HG02798 (cell line): ENCODE measurements at regions not wholly inside any gene's neighbourhood (a gene's known extent, or its start where the extent isn't known, plus 50 kb on each side); places are given as distances from the start of the nearest gene placed in this dataset.

Source experiments
- ATAC-seq: cut with Tn5 transposase; IDR thresholded peaks from one replicate; pipeline ENCODE4 v1.9.1; 2021; ENCODE audit warnings: mild to moderate bottlenecking; ENCODE audit not compliant: unreplicated experiment, poor library complexity

DNA sequence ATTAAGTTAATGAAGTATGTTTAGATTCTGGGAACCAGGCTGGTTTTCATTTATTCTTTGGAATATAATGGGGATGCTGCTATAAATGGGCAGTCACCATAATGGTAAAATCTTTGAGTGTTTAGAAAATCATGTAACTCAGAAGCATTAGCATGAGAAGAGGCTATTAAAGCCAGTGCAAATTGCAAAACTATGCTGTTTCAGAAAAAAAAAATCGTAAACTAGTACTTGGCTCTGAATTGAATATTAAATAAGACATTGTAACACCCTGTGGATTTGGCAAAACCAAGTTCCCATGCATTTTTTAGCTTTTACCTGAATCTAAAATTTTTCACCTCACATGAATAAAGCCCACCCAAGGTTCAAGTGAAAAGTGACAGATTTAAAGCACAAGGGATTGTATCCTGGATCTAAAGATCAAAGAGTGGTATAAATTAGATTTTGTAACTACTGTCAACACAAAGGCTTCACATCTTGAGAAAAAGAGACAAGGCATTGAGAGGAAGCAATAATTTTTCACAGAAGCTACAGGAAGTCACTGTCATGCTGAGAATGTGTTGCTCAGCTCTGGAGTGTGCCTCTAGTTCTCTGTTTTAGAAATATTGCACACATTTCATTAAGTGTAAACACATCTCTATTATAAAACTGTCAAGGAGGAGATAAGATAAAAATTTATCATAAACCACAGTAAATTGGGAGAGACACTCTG is 142.2 kb downstream of the ABCA8 start:
- no peak for ATAC-seq

DNA sequence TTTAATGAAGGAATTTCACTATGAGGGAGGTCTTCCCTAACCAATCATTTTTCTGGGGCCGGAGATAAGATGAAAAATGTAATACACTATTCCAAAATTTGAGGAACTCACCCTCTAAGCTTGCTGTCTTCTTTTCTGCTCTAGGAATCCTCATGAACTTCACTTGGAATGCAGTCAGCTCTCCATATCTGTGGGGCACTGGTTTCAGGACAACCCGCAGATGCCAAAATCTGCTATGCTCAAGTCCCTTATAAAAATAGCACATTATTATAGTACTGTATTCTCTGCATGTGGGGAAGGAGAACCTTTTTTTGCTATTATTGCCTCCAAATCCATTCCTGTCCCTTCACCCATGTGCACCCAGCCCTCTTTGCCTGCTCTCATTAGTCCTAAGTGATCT is 146.0 kb downstream of the ABCA8 start:
- no peak for ATAC-seq

DNA sequence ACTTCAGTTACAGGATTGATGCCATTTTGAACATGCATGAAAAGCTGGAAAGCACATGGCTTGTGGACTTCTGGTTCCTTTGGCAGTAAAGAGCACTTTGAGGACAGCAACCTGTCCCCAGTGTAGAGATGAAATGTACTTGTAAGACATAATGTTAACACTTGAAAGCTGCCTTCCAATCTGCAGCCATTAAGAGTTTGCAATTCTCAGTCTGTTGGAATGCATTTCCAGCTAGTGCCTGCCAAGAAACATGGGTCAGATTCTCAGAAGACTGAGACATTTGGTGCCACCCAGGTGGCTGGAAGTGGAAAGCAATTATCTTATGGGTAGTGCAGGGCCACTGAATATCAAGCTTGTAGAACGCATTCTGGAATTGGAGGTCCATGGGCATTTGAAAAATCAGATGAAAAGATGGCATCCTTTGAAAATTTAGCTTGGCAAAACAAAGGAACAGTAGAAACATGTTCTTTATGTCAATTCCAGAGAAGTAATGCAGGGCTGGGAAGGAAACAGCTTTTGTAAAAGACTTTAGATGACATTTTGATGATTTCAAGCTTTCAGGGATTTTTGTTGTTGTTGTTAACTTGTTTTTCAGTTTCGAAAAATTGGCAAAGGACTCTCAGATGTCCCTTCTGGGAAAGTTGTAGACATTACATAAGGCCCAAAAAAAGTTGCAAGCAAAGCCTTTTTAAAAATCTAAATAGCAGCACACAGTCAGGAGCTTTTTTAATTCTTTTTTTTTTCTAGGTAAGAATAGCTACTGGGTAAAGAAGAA is 147.0 kb downstream of the ABCA8 start:
- ATAC-seq: no peak

DNA sequence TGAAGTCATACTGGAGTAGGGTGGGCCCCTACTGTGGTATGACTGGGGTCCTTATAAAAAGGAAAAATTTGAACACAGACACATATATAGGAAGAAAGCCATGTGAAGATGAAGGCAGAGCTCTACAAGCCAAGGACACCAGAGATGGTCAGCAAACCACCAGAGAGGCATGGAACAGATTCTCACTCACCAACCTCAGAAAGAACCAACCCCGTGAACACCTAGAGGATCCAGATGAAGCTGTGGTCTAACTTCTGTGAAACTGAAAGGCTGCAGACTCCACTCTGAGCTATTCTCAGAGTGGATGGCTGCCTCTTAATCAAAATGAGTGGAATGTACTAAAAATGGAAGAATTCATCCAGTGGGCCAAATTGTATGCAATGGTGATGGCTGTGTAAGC is 149.6 kb downstream of the ABCA8 start:
- ATAC-seq: no peak

DNA sequence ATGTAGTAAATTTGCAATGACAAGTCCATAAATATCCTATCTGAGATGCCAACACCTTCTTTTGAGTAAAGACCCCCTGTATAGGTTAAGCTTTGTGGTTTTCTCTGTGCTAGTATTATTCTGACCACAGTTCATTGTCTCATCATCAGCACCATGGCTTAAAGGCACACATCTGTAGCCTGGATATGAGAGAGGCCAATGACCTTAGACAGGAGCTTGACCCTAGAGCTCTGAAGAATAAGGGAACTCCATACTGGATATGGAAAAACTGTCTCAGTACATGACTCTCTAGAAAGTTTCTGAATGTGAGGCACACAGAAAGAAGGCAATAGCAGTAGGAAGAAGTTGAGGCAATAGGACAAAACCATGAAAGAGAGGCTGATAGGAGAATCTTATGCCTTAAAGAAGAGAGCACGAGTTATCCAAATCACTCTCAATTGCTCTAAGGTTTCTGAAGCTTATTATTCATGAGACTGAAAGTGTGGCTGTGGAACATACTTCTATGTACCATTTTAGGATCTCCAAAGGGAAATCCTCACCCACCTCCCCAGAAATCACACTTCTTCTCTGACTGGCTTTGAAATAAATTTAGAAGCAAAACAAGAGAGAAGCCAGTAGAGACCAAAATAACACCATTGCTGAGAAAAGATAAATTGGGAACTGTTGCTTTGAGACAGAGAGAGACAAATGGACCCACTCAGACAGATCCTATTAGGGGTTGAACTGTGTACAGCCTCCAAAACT is 150.2 kb downstream of the ABCA8 start:
- no peak for ATAC-seq

DNA sequence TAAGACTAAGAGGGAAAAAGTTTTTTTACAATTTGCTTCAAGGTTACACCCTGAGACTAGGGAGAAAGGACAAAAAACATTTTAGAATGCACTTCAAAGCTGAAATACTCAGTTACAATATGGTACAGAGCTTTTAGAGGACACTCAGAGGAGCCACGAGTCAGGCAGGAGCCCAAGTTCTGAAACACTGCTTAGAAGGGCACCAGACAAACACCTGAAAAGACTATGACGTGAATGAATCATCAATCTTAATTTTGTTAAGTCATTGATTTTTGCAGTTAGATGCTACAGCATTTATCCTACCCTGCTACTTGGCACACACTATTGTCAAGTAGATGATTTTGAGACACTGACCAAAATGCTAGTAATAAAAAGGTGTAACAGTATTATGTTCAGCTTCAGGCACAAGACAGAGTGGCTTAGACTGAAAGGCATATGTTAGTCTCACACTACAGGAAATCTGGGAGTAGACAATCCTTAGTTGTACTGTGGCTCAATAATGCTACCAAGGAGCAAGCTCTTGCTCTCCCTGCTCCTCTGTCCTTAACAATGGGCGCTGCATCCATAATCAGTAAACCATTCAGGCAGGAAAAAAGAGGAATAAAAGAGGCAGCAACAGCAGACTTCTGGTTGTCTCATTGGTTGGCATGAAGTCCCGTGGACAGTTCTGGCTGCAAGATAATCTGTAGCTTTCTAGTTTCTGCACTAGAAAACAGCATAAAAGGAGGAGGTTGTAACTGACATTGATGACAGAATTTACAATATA is 151.8 kb downstream of the ABCA8 start:
- ATAC-seq: no peak

DNA sequence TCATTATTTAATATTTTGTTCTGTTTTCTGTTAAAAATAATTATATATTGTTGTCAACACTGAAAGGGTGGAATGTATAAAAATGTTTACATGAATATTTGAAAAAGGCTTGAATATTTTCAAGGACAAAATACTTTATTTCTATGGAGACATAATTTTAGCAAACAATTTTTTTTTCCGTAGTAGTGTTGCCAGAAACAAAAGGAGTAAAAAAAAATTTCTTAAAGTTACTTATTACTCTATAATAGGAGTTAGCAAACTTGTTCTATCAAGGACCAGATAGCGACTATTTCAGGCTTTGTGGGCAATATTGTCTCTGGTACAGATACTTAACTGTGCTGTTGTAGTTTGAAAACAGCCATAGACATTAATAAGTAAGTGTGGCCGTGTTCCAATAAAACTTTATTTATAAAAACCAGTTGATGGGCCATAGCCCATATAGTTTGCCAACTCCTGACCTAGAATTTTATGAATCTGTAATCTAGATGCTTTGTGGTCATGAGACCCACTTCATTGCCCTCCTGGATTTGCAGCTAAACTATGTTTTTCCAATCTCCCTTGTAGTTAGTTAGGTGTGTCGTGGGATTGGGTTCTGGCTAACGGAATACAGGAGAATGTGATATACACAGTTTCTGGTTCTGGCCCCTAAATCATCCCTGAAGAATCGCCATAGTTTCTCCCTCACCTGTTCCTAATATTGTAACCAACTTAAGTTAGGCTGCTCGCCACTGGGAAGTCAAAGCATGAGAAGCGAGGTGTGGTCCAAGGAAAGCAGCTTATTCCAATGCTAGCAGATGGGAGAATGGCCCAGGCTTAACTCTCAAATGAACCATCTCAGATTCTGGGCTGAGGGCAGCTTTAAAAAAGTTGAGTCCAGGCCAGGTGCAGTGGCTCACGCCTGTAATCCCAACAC is 153.6 kb downstream of the ABCA8 start:
- ATAC-seq: no peak

DNA sequence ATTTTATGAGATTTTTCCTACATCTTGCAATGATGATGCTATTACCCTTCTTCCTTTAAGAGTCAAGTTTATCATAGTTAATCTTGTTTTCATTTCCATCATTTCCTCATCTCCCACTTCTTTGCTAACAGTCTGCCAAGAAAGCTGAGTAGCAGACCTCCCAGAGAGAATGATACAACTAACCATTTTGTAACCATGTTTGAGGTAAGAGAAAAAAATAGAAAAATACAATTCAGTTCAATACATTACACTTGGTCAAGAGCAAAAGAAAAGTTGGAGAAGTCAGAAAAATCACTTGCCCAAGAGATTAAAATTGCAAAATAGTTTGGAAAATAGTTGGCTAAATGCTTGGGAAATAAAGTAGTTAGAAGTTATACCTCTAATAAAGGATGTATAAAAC is 154.4 kb downstream of the ABCA8 start:
- no peak for ATAC-seq

DNA sequence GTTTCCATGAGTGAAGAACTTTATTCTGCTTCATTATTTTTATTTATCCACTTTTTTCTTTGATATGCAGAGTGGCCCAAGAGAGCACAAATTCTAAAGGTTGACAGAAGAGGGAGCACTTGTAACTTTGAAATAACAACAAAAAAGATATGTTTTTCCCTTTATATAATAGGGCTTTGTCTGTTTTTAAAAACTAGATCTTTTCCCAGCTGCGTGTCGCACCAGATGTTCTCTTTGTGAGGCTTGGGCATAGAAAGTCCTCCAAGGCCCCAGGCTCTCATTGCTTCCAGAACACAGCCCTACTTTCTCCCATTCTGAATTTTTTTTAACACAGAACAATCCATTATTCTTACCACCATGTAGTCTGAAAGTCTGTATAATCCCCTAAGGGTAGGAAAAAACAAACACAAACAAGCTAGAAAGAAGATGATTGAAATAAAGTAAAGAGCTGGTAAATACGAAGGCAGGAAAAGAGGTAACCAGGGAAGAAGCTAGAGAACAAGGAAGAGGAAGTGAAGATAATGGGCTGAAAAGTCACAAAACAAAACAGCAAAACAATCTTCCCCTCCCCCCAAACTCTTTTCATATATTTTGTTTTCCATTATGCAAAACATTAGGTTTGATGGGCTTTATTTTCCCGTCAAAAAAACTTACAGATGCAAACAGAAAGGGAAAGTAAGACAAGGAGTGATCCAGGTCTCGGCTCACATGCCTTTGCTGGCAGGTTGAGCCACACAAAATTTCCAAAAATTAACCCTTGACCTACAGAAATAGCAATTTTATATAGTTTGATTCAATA is 160.4 kb downstream of the ABCA8 start:
- no peak for ATAC-seq

DNA sequence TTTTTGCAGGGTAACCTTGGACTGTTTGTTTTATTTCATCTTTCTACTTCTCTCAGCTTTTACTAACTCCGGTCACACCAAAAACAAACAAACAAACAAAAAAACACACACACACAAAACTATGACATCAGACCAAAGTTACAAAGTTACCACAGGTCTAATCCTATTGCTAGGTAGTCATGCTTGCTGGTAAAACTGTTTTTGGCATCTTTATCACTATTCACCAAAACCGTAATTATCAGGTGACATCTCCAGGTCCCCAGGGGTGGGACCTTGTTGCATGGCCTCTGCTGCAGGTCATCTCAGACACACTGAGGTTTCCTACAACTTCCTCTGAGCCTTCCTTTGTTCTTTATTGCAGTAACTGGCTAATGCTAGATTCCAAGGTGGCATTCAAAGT is 162.3 kb downstream of the ABCA8 start:
- ATAC-seq: no peak

DNA sequence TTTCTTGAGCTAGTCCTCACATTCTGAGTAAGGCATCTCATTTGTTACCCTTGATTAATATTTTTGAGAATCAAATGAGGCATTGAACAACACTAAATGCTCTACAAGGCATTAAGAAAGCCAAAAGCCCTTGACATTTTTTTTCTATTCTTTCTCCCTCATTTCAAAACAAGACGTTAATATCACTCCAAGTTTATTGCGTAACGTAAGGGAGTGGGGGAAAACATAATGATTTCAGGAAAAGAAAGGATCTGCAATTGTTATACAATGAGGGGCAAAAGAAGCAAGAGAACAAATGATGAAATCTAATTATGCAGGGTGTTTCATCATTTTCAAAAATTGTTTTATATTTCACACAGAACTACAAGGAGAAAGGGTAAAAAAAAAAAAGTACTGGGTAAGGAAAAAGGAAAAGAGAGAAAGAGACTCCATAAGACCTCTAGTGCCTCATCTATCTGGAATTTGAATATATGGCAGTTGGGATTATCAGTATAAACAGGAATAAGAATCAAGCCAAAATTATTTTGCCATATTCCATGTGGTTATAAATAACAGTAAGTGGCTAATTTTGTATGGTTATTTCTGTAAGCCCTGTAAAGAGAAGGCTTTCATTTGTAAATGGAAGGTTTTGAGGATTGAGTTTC is 163.0 kb downstream of the ABCA8 start:
- ATAC-seq: no peak

DNA sequence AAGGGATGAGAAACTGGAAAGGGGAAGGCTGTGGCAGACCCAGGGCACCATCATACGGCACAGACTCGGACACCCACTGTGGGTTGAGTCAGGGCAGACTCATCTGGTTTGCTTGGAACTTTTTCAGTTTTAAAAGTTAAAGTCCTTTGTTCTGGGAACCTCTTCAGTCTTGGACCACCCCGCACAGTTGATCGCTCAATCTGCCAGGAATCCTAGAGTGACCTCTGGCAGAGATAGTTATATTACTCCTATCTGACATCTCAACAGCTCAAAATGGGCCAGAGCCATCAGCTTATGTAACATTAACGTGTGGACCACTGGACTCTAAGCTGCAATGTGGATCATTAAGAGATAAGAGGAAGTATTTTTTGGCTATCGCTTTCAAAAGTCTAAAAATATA is 164.3 kb downstream of the ABCA8 start:
- no peak for ATAC-seq

DNA sequence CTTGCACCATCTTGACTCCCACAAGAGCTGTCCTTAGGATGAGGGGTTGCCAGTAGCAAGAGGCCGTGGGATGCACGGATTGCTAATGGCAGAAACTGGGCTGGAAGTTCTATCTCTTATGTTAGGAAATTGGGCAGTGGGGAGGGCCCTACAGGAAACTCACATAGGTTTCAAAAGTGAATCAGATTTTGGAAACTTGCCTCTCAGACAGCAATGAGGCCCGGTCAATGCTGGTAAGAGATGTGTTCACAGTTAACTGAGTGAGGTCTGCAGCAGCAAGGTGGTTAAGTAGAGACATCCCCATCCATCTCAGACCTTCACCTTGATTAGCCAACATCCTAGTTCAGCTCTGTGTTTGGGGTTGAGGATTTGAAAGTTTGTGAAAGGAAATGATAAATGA is 164.7 kb downstream of the ABCA8 start:
- no peak for ATAC-seq

DNA sequence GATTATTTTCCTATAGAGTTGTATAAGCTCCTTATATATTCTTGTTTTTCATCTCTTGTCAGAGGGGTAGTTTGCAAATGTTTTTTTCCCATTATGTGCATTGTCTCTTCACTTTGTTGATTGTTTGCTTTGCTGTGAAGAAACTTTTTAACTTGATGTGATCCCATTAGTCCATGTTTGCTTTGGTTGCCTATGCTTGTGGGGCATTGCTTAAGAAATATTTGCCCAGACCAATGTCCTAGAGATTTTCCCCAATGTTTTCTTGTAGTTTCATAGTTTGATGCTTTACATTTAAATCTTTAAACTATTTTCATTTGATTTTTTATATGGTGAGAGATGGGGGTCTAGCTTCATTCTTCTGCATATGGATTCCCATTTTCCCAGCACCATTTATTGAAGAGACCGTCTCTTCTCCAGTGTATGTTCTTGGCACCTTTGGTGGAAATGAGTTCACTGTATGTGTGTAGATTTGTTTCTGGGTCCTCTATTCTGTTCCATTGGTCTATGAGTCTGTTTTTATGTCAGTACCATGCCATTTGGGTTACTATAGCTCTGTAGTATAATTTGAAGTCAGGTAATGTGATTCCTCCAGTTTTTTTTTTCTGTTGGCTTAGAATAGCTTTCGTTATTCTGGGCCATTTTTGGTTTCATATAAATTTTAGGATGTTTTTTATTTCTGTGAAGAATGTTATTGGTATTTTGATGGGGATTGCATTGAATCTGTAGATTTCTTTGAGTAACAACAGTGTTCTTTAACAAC is 165.8 kb downstream of the ABCA8 start:
- ATAC-seq: no peak

DNA sequence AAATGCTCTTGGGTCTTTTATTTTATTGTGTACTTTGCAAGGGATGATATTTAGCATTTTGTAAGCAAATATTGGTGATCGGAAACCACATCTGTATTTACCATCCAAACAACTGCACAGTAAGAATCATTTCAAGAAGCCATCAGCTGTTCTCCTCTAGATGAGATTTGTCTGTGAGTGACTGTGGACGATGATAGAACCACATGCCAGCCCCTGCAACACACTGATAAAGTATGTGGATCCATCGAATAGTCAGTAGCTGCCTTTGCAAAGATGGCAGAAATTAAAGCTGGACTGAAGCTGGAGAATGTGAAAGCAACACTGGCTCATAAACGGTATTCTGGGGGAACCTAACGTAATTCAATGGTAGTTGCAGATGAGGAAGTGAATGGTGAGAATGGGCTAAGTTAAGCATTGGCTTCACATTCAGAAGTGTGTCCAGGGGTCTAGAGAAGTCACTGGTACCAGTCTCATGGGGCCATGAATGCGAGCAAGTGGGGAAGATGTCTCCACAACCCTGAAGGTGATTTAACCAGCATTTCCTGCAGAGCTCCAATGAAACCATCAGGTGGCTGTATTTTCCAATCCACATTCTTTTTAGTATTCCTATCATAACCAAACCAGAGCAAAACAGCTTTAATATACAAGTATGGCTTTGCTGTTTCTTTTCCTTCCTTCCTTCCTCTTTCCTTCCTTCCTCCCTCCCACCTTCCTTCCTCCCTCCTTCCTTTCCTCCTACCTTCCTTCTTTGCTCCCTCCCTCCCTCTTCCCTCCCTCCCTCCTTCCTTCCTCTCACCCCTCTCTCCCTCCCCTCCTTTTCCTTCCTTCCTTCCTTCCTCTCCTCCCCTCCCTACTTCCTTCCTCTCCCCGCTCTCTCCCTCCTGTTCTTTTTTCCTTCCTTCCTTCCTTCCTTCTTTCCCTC is 169.4 kb downstream of the ABCA8 start:
- ATAC-seq: no peak

DNA sequence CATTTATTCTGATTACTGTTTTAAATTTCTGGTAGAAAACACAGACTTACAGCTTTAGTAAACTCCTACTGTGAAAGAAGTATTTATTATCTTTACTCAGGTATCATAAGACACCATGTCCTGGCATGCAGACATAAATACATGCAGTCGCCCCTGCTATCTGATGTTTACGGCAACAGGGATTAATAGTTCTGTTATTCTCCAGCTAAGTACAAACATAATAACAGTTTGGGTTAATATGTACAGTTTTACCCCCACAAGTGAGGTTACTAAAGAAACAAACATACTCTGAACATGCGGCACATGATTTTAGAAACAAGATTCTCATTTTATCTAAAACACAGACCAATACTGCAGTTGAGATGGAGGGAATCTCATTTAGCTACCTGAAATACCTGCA is 170.8 kb downstream of the ABCA8 start:
- ATAC-seq: no peak

DNA sequence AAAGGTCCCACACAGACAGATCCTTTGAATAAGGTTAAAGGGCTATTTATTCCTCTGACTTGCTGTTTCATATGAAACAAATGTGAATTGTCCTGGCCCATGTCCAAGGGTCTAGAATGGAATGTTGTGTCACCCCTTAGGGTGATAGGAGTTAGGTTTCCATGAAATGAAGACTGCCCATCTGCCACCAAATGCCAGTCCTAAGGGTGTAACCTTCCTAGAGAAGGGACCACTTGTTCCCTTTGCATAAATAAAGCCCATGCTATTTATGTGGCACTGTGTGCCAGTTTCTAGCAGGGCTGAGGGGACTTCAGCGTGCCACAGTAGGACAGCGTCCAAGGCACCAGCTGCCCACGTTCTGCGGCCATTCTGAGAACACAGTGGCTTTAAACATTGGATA is 171.3 kb downstream of the ABCA8 start:
- ATAC-seq: no peak
